OCI-LY7 (cell line): ENCODE measurements at regions not wholly inside any gene's neighbourhood (a gene's known extent, or its start where the extent isn't known, plus 50 kb on each side); places are given as distances from the start of the nearest gene placed in this dataset.

ENCODE experiments used
- CTCF ChIP-seq: fragments of 200-600 bp; sonication (generic); conservative IDR thresholded peaks from 2 replicates; pipeline ENCODE4 v1.5.1; 2014; ENCODE audit warnings: mild to moderate bottlenecking, antibody characterized with exemption, low read length, moderate library complexity, mixed read lengths
- EZH2phosphoT487 ChIP-seq: fragments of 200-600 bp; sonication (generic); IDR thresholded peaks from 2 replicates; pipeline ENCODE4 v1.6.1; 2018; ENCODE audit warnings: low read depth, borderline replicate concordance, mild to moderate bottlenecking, mixed run types, antibody characterized with exemption, low read length, moderate library complexity, mixed read lengths

GRCh38 chr4:189136462-189136861 lies 804.2 kb upstream of the FRG1 start:
- TF ChIP-seq CTCF (no peak), EZH2phosphoT487 (no peak)
